Transverse colon (tissue), 4 donors: ENCODE measurements at regions not wholly inside any gene's neighbourhood (a gene's known extent, or its start where the extent isn't known, plus 50 kb on each side); places are given as distances from the start of the nearest gene placed in this dataset.

Experiments used
- CTCF ChIP-seq, 5 experiments: fragments of 200-600 bp in 3 of 5; fragments of 450-650 bp in 2 of 5; sonication (generic) in 3 of 5; IDR thresholded peaks; 1 replicate in 2 of 5; 2 replicates in 3 of 5; pipeline ENCODE4 v1.5.1; 2016 to 2017; ENCODE audit warnings: antibody characterized with exemption in 5 of 5, inconsistent platforms in 3 of 5, mild to moderate bottlenecking in 2 of 5, moderate library complexity in 1 of 5
- EP300 ChIP-seq: sonication (generic); formaldehyde crosslinking; IDR thresholded peaks from one replicate; pipeline ENCODE4 v1.6.1; 2017; ENCODE audit warnings: antibody characterized with exemption, low read depth
- POLR2A ChIP-seq: fragments of 450-650 bp; IDR thresholded peaks from one replicate; pipeline ENCODE4 v1.6.1; 2016; ENCODE audit warnings: antibody characterized with exemption, mild to moderate bottlenecking, moderate library complexity
- POLR2AphosphoS5 ChIP-seq, 3 donors: sonication (generic); formaldehyde crosslinking; IDR thresholded peaks; one replicate each; pipeline ENCODE4 v1.6.1; 2016; ENCODE audit warnings: antibody characterized with exemption in 3 of 3

- peak; percentile 49 to 81 (median 61) for TF ChIP-seq CTCF (IDR thresholded peaks at IDR 0.05)
- TF ChIP-seq EP300 = no peak
- TF ChIP-seq POLR2A = no peak
- TF ChIP-seq POLR2AphosphoS5 (IDR thresholded peaks at IDR 0.05) = no peak
Observed at GRCh38 chr2:199704358-199705238, 146.4 kb downstream of the FTCDNL1 start.
